ENCODE measurements at regions not wholly inside any gene's neighbourhood (a gene's known extent, or its start where the extent isn't known, plus 50 kb on each side); places are given as distances from the start of the nearest gene placed in this dataset.
A peak's percentile ranks its signal among the peaks of the same experiment; 100 is the strongest.

DNA sequence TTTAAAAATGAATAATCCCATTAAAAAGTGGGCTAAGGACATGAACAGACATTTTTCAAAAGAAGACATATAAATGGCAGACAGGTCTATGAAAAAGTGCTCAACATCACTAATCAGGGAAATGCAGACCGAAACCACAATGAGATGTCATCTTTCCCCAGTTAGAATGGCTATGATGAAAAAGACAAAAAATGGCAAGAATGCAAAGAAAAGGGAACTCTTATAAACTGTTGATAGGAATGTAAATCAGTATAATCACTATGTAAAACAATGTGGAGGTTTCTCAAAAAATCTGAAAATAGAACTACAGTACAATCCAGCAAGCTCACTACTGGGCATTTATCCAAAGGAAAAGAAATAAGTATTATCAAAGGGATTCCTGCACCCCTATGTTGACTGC, 169.2 kb downstream of the METTL4 start:
- TF ChIP-seq, protein P1, sequence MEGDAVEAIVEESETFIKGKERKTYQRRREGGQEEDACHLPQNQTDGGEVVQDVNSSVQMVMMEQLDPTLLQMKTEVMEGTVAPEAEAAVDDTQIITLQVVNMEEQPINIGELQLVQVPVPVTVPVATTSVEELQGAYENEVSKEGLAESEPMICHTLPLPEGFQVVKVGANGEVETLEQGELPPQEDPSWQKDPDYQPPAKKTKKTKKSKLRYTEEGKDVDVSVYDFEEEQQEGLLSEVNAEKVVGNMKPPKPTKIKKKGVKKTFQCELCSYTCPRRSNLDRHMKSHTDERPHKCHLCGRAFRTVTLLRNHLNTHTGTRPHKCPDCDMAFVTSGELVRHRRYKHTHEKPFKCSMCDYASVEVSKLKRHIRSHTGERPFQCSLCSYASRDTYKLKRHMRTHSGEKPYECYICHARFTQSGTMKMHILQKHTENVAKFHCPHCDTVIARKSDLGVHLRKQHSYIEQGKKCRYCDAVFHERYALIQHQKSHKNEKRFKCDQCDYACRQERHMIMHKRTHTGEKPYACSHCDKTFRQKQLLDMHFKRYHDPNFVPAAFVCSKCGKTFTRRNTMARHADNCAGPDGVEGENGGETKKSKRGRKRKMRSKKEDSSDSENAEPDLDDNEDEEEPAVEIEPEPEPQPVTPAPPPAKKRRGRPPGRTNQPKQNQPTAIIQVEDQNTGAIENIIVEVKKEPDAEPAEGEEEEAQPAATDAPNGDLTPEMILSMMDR (IDR thresholded peaks at IDR 0.05; ENCODE audit: low read depth, low read length): no peak
- no peak for DNase-seq (ENCODE audit: extremely low read depth, low read depth)

DNA sequence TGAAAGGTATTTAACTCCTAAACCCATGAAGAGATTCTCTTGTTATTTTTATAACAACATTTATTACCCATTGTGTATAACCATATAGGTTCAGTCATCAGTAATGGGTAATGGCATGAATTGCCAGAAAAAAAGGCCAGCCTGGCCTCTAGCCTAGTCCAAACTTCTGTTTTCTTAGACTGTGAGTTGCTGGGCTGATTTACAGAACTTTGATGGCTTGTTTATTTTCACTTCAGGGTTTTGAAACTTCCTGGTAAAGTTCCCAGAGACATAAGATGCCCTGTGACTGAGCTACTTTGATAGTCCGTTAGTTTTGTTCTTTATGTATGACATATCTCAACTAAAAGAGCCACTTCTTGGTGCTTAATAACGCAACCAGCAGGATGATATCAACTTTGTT, 164.8 kb downstream of the METTL4 start:
- TF ChIP-seq, protein P1 (IDR thresholded peaks at IDR 0.05; ENCODE audit: low read depth, low read length): no peak
- peak; percentile 71 for DNase-seq (ENCODE audit: extremely low read depth, low read depth)

DNA sequence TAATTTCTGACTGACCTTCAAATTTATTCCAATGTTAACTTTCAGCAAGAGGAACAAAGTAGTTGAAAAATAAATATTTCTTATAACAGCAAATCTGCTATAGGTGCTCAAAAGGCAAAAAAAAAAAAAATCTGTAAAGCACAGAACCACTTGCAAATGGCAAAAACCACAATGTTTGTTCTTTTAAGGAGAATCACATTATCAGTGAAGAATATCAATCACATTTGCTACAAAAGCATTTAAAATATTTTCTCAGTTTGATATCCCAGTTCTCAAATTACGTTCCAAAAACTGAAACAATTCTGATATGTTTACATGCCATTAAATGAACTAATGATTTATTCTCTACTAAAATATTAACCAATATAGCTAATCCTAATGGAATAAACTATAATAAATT, 163.3 kb downstream of the METTL4 start:
- DNase-seq (ENCODE audit: extremely low read depth, low read depth): no peak
- TF ChIP-seq, protein P1 (IDR thresholded peaks at IDR 0.05; ENCODE audit: low read depth, low read length): no peak

DNA sequence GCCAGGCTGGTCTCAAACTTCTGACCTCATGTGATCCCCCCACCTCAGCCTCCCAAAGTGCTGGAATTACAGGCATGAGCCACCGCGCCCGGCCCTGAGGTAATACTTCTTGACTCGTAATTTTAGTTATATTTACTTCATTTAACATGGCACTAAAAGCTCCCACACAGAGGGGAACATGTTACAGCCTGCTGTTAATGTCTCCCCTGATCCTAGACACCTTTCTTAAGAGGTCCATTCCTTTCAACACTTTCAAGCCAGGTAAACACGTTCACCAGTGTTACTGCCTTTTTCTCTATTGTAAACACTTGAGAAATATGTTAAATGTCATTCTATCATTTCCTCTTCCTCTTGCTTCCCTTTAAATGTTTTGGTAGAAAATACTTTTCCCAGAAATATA, 161.4 kb downstream of the METTL4 start:
- DNase-seq (ENCODE audit: extremely low read depth, low read depth): no peak
- TF ChIP-seq, protein P1 (IDR thresholded peaks at IDR 0.05; ENCODE audit: low read depth, low read length): no peak

DNA sequence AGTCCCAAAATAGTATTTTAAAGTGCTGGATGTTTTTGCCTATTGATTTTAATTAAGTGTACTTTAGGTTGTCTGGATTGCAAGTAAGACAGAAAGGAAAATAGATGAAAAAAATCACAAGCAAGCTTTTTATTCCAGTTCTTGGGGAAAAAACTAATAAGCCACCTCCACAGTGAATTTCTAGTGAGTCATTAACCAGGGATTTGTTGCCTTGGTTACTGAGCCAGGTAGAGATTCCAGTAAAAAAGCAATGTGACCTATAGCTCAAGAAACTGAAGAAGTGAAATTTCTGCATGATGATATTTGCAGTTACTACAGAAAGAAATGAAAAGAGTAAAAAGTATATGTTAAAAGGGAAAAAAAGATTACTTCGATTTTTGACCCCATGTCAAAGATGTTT, 160.6 kb downstream of the METTL4 start:
- DNase-seq (ENCODE audit: extremely low read depth, low read depth): no peak
- TF ChIP-seq, protein P1 (IDR thresholded peaks at IDR 0.05; ENCODE audit: low read depth, low read length): no peak

DNA sequence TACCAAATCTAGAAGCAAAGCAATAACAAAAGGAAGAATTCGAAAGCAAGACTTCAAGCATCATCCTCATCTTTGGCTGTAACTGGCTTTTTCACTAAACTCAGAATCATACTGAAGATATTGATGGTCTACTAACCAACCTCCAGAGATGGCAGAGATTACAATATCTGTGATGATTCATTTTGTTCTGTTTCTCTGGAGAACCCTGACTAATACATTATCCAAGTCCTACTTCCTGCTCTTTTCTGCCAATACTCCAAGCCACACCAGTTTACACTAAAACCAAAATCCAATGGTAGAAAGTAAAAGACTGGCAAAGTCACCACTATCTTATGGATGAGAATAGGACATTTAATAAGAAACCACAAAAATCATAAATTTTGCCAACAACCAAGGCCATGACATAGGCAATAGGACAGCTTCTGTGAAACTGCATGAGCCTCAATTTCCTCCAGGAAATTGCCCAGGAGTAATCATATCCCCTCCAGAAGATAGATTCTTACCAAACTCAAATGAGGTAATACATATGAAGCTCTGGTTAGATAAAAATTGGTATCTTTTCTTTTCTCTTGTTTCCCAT, 159.8 kb downstream of the METTL4 start:
- TF ChIP-seq, protein P1 (IDR thresholded peaks at IDR 0.05; ENCODE audit: low read depth, low read length): no peak
- DNase-seq (ENCODE audit: extremely low read depth, low read depth): no peak

DNA sequence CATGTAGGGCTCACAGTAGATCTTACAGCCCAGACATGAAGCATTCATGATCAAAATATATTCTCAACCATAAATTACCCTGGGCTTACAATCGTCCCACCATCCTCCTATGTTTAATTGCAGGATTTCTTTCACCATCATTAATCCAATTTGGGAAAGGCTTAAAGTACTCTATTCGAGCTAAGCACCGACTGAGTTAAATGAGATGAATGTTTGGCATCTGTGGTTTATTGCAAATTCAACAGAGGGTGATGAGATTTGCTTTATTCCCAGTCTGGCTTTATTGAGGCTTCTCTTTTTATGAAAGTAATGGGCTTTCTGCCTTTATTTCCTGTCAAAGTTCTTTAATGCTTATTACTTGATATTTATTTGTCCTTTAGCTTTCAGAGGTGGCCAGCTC, 159.0 kb downstream of the METTL4 start:
- DNase-seq (ENCODE audit: extremely low read depth, low read depth): no peak
- TF ChIP-seq, protein P1 (IDR thresholded peaks at IDR 0.05; ENCODE audit: low read depth, low read length): no peak

Measured in AG09319 (cell line).